CD1c-positive myeloid dendritic cell (primary cell): ENCODE measurements at regions not wholly inside any gene's neighbourhood (a gene's known extent, or its start where the extent isn't known, plus 50 kb on each side); places are given as distances from the start of the nearest gene placed in this dataset.

Source experiments
- DNase-seq: peaks from one replicate; pipeline ENCODE4 v3.0.0-alpha.2; 2016; ENCODE audit errors: extremely low spot score

GRCh38 chr1:87508247-87508787, 179.6 kb downstream of the LMO4 start:
- no peak for DNase-seq

- DNase-seq: no peak
These were observed 181.9 kb downstream of the LMO4 start for GRCh38 chr1:87510540-87510939.

- no peak for DNase-seq
These were observed 182.8 kb downstream of the LMO4 start for GRCh38 chr1:87511449-87511848.

- DNase-seq: no peak
These were observed 183.8 kb downstream of the LMO4 start for GRCh38 chr1:87512431-87512830.

- DNase-seq: no peak
These were observed 184.6 kb downstream of the LMO4 start for GRCh38 chr1:87513255-87513654.

GRCh38 chr1:87513966-87514660, 185.4 kb downstream of the LMO4 start:
- no peak for DNase-seq

GRCh38 chr1:87515781-87516180, 187.1 kb downstream of the LMO4 start:
- no peak for DNase-seq

GRCh38 chr1:87518794-87519193, 190.1 kb downstream of the LMO4 start:
- no peak for DNase-seq

- DNase-seq: no peak
These were observed 192.8 kb downstream of the LMO4 start for GRCh38 chr1:87521452-87521851.

GRCh38 chr1:87523466-87523865, 194.8 kb downstream of the LMO4 start:
- DNase-seq: no peak

GRCh38 chr1:87524021-87524754, 195.5 kb downstream of the LMO4 start:
- no peak for DNase-seq

GRCh38 chr1:87528754-87529517, 200.3 kb downstream of the LMO4 start:
- DNase-seq: no peak

- no peak for DNase-seq
These were observed 201.5 kb downstream of the LMO4 start for GRCh38 chr1:87530042-87530807.

GRCh38 chr1:87535551-87535950, 206.9 kb downstream of the LMO4 start:
- no peak for DNase-seq

- no peak for DNase-seq
These were observed 210.5 kb downstream of the LMO4 start for GRCh38 chr1:87539147-87539546.

GRCh38 chr1:87542697-87543096, 214.0 kb downstream of the LMO4 start:
- DNase-seq: no peak

- DNase-seq: no peak
These were observed 221.1 kb downstream of the LMO4 start for GRCh38 chr1:87549738-87550137.

GRCh38 chr1:87553511-87553910, 224.8 kb downstream of the LMO4 start:
- DNase-seq: no peak

- DNase-seq: no peak
These were observed 226.7 kb downstream of the LMO4 start for GRCh38 chr1:87555366-87555765.

GRCh38 chr1:87556326-87556725, 227.6 kb downstream of the LMO4 start:
- DNase-seq: no peak

- DNase-seq: no peak
These were observed 230.2 kb downstream of the LMO4 start for GRCh38 chr1:87558921-87559320.

GRCh38 chr1:87560137-87560536, 231.5 kb downstream of the LMO4 start:
- no peak for DNase-seq
